DMS153 (cell line): ENCODE measurements at regions not wholly inside any gene's neighbourhood (a gene's known extent, or its start where the extent isn't known, plus 50 kb on each side); places are given as distances from the start of the nearest gene placed in this dataset.
"Not testable (repeated sequence)": the region's sequence is repeated elsewhere in the genome, so short reads cannot be mapped to it uniquely, and the experiment has no call there.

ENCODE experiments used
- DNase-seq: peaks from one replicate; lab custom pipeline; 2025; lab: John Stamatoyannopoulos, UW

GRCh38 chr11:15300341-15300740 is 185.6 kb downstream of the INSC start:
- DNase-seq, result no peak

GRCh38 chr11:15307619-15308024 is 192.9 kb downstream of the INSC start:
- DNase-seq, result no peak

- no peak for DNase-seq
These were observed 194.1 kb downstream of the INSC start for GRCh38 chr11:15308840-15309239.

- DNase-seq, result no peak
These were observed 194.6 kb downstream of the INSC start for GRCh38 chr11:15309296-15309695.

- no peak for DNase-seq
These were observed 199.1 kb downstream of the INSC start for GRCh38 chr11:15313862-15314261.

- no peak for DNase-seq
These were observed 204.1 kb downstream of the INSC start for GRCh38 chr11:15318814-15319213.

- DNase-seq, result no peak
These were observed 211.8 kb downstream of the INSC start for GRCh38 chr11:15326520-15326919.

- peak; percentile 64 for DNase-seq
These were observed 213.1 kb downstream of the INSC start for GRCh38 chr11:15327786-15328231.

GRCh38 chr11:15333407-15333806 is 218.7 kb downstream of the INSC start:
- DNase-seq, result no peak

GRCh38 chr11:15334766-15335165 is 220.0 kb downstream of the INSC start:
- no peak for DNase-seq

GRCh38 chr11:15336021-15336420 is 221.3 kb downstream of the INSC start:
- no peak for DNase-seq

GRCh38 chr11:15339302-15339701 is 224.6 kb downstream of the INSC start:
- DNase-seq, result no peak

GRCh38 chr11:15341587-15341986 is 226.9 kb downstream of the INSC start:
- no peak for DNase-seq

GRCh38 chr11:15342163-15342562 is 227.4 kb downstream of the INSC start:
- no peak for DNase-seq

- no peak for DNase-seq
These were observed 232.2 kb downstream of the INSC start for GRCh38 chr11:15346907-15347306.

GRCh38 chr11:15347969-15348734 is 233.4 kb downstream of the INSC start:
- DNase-seq, result no peak

GRCh38 chr11:15349413-15349812 is 234.7 kb downstream of the INSC start:
- DNase-seq, result no peak

GRCh38 chr11:15361316-15361715 is 246.6 kb downstream of the INSC start:
- DNase-seq, result no peak

- DNase-seq, result not testable (repeated sequence)
These were observed 250.6 kb downstream of the INSC start for GRCh38 chr11:15365286-15365685.

- no peak for DNase-seq
These were observed 253.0 kb downstream of the INSC start for GRCh38 chr11:15367695-15368094.

GRCh38 chr11:15370495-15371147 is 255.9 kb downstream of the INSC start:
- no peak for DNase-seq

- DNase-seq, result no peak
These were observed 256.8 kb downstream of the INSC start for GRCh38 chr11:15371533-15371932.

- no peak for DNase-seq
These were observed 259.7 kb downstream of the INSC start for GRCh38 chr11:15374418-15374817.

- no peak for DNase-seq
These were observed 264.2 kb downstream of the INSC start for GRCh38 chr11:15378941-15379340.
